AG04449 (cell line): ENCODE measurements at regions not wholly inside any gene's neighbourhood (a gene's known extent, or its start where the extent isn't known, plus 50 kb on each side); places are given as distances from the start of the nearest gene placed in this dataset.

Experiments used
- CTCF ChIA-PET: fragments of 350-600 bp; formaldehyde crosslinking; extraction: SDS; loops from one replicate; lab custom pipeline; 2021; ENCODE audit warnings: antibody characterized with exemption; lab: Yijun Ruan, JAX
- POLR2A ChIA-PET: fragments of 400-600, 350-600 bp; formaldehyde crosslinking; extraction: SDS; loops from one replicate; lab custom pipeline; 2020; ENCODE audit warnings: antibody characterized with exemption, inconsistent platforms; lab: Yijun Ruan, JAX
- DNase-seq: peaks from one replicate; pipeline ENCODE4 v3.0.0-alpha.2; 2010; ENCODE audit warnings: low read depth, low spot score
- H3K4me3 ChIP-seq: 2 replicates; pipeline ENCODE4 v1.5.1; 2011; ENCODE audit warnings: low read depth, mild to moderate bottlenecking, control low read depth, low read length
- CTCF ChIP-seq: IDR thresholded peaks from one replicate; pipeline ENCODE4 v1.5.1; 2011; ENCODE audit warnings: mild to moderate bottlenecking, moderate library complexity, low read length, control low read depth, inconsistent platforms; ENCODE audit not compliant: insufficient read depth; ENCODE audit errors: missing control alignments

DNA sequence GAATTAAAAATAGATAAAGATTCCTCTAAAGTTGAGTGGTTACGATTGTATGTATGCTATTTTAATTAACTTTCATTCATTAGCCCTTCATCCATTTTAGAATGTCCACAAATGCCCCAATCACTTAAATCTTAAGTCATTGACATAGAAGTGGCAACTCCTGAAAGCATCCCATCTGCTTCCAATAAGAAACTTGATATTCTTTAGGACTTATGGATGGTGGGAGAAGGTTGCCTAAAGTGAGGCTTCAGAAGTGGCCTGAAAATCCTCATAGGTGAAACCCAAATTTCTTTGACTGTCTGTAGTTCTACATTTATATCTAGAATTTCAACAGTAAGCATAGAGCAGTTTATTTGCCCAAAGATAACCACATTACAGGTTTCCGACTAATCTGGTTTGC is 161.7 kb upstream of the HMGA2 start:
- ChIA-PET CTCF (interaction anchor here (1.0 to 1.2 kb wide), 3 partner anchors 11 to 349 kb away, joined by 3 to 5 read pairs (median 3); no protein-coding TSS in a partner anchor), POLR2A (no interaction called here)
- DNase-seq = no peak
- no peak overlapping the region for H3K4me3 ChIP-seq
- TF ChIP-seq CTCF = no peak

GRCh38 chr12:65663097-65663496 is 161.2 kb upstream of the HMGA2 start:
- ChIA-PET POLR2A (no interaction called here), CTCF (interaction anchor here (1.2 to 1.4 kb wide), 2 partner anchors 10 to 61 kb away, joined by 4 to 5 read pairs; no protein-coding TSS in a partner anchor)
- H3K4me3 ChIP-seq = no peak overlapping the region
- no peak for TF ChIP-seq CTCF
- DNase-seq = no peak

- ChIA-PET CTCF (interaction anchor here (1.2 to 1.4 kb wide), 2 partner anchors 10 to 61 kb away, joined by 4 to 5 read pairs; no protein-coding TSS in a partner anchor), POLR2A (no interaction called here)
Measured at GRCh38 chr12:65663648-65664047, 160.6 kb upstream of the HMGA2 start.

DNA sequence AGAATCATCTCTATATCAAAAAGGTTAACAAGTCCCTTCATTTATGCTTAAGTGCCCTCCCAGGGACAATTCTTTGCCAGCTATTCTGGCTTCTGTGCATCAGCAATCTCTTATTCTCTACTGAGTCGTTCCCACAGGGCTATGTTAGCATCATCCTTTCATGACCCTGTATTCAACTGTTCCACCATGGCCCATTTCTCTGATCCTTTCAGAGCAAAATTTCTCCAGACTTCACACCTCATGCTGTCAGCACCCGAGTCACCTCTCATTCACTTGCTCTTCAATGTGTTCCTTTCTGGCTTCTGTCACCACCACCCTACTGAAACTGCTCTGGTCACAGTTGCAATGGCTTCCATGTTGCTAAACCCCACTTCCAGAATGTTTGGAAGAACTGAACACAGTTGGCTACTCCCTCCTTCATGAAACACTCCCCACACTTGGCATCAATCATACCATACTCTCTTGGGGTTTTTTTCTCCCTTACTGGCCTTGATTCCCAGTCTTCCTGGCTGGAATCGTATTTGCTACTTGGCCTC is 159.5 kb upstream of the HMGA2 start:
- H3K4me3 ChIP-seq = no peak overlapping the region
- DNase-seq = no peak
- TF ChIP-seq CTCF = no peak
- CTCF ChIA-PET = interaction anchor here (1.3 to 1.4 kb wide), 2 partner anchors 9 to 62 kb away, joined by 3 to 4 read pairs; no protein-coding TSS in a partner anchor
- POLR2A ChIA-PET = no interaction called here

More at GRCh38 chr12:65663648-65664047, 160.6 kb upstream of the HMGA2 start:
- TF ChIP-seq CTCF = no peak
- DNase-seq = no peak
- H3K4me3 ChIP-seq = no peak overlapping the region

DNA sequence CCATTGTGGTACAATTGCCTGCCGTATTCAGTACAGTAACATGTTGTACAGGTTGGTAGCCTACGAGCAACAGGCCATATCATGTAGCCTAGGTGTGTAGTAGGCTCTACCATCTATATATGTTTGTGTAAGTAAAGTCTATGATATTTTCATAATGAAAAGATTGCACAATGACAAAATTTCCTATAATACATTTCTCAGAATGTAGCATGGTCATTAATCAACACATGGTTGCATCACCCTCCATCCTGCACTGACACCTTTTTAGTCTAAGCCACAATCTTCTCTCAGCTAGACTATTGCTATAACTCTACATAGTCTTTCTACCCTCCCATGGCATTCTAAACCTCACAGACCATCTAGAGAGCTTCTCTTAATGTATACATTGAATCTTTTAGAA is 158.5 kb upstream of the HMGA2 start:
- ChIA-PET CTCF (interaction anchor here (2.1 kb wide), 1 partner anchor 8 kb away, joined by 6 read pairs; no protein-coding TSS in a partner anchor), POLR2A (no interaction called here)
- TF ChIP-seq CTCF = no peak
- DNase-seq = no peak
- no peak overlapping the region for H3K4me3 ChIP-seq

GRCh38 chr12:65666876-65667275 is 157.4 kb upstream of the HMGA2 start:
- TF ChIP-seq CTCF = no peak
- ChIA-PET POLR2A (no interaction called here), CTCF (interaction anchor here (2.0 to 2.1 kb wide), 2 partner anchors 9 to 110 kb away, joined by 6 to 8 read pairs; no protein-coding TSS in a partner anchor)
- no peak overlapping the region for H3K4me3 ChIP-seq
- DNase-seq = no peak
